ENCODE measurements at regions not wholly inside any gene's neighbourhood (a gene's known extent, or its start where the extent isn't known, plus 50 kb on each side); places are given as distances from the start of the nearest gene placed in this dataset.
"Not testable (repeated sequence)": the region's sequence is repeated elsewhere in the genome, so short reads cannot be mapped to it uniquely, and the experiment has no call there.

GRCh38 chr6:78589436-78589835 is 277.9 kb upstream of the IRAK1BP1 start:
- no peak for DNase-seq (ENCODE audit: low spot score)

- DNase-seq (ENCODE audit: low spot score): no peak
These were observed 273.3 kb upstream of the IRAK1BP1 start for GRCh38 chr6:78593898-78594667.

GRCh38 chr6:78594668-78595066 is 272.7 kb upstream of the IRAK1BP1 start:
- no peak for DNase-seq (ENCODE audit: low spot score)

GRCh38 chr6:78597966-78598365 is 269.4 kb upstream of the IRAK1BP1 start:
- DNase-seq (ENCODE audit: low spot score): no peak

- DNase-seq (ENCODE audit: low spot score): no peak
These were observed 268.4 kb upstream of the IRAK1BP1 start for GRCh38 chr6:78598966-78599365.

- DNase-seq (ENCODE audit: low spot score): no peak
These were observed 267.8 kb upstream of the IRAK1BP1 start for GRCh38 chr6:78599526-78599925.

GRCh38 chr6:78605909-78606446 is 261.4 kb upstream of the IRAK1BP1 start:
- no peak for DNase-seq (ENCODE audit: low spot score)

GRCh38 chr6:78607189-78607588 is 260.2 kb upstream of the IRAK1BP1 start:
- DNase-seq (ENCODE audit: low spot score): no peak

GRCh38 chr6:78611102-78611620 is 256.2 kb upstream of the IRAK1BP1 start:
- no peak for DNase-seq (ENCODE audit: low spot score)

GRCh38 chr6:78611886-78612480 is 255.4 kb upstream of the IRAK1BP1 start:
- DNase-seq (ENCODE audit: low spot score): peak; percentile 4

GRCh38 chr6:78614961-78615360 is 252.4 kb upstream of the IRAK1BP1 start:
- DNase-seq (ENCODE audit: low spot score): no peak

GRCh38 chr6:78615430-78615904 is 251.9 kb upstream of the IRAK1BP1 start:
- DNase-seq (ENCODE audit: low spot score): no peak

GRCh38 chr6:78618970-78619369 is 248.4 kb upstream of the IRAK1BP1 start:
- DNase-seq (ENCODE audit: low spot score): no peak

GRCh38 chr6:78623554-78623953 is 243.8 kb upstream of the IRAK1BP1 start:
- no peak for DNase-seq (ENCODE audit: low spot score)

GRCh38 chr6:78629154-78629721 is 238.1 kb upstream of the IRAK1BP1 start:
- DNase-seq (ENCODE audit: low spot score): no peak

GRCh38 chr6:78629836-78630235 is 237.5 kb upstream of the IRAK1BP1 start:
- DNase-seq (ENCODE audit: low spot score): no peak

- DNase-seq (ENCODE audit: low spot score): no peak
These were observed 235.4 kb upstream of the IRAK1BP1 start for GRCh38 chr6:78631976-78632375.

GRCh38 chr6:78639111-78640110 is 227.9 kb upstream of the IRAK1BP1 start:
- no peak for DNase-seq (ENCODE audit: low spot score)

- not testable (repeated sequence) for DNase-seq (ENCODE audit: low spot score)
These were observed 223.4 kb upstream of the IRAK1BP1 start for GRCh38 chr6:78643976-78644375.

GRCh38 chr6:78646542-78647415 is 220.6 kb upstream of the IRAK1BP1 start:
- DNase-seq (ENCODE audit: low spot score): not testable (repeated sequence)
